Cortex of kidney (tissue), 1 donor: ENCODE measurements at regions not wholly inside any gene's neighbourhood (a gene's known extent, or its start where the extent isn't known, plus 50 kb on each side); places are given as distances from the start of the nearest gene placed in this dataset.

Experiments used
- DNase-seq: peaks from one replicate; lab custom pipeline; 2025; lab: John Stamatoyannopoulos, UW

GRCh38 chr13:24008679-24009078 is 111.4 kb upstream of the C1QTNF9B start:
- DNase-seq, result no peak

DNA sequence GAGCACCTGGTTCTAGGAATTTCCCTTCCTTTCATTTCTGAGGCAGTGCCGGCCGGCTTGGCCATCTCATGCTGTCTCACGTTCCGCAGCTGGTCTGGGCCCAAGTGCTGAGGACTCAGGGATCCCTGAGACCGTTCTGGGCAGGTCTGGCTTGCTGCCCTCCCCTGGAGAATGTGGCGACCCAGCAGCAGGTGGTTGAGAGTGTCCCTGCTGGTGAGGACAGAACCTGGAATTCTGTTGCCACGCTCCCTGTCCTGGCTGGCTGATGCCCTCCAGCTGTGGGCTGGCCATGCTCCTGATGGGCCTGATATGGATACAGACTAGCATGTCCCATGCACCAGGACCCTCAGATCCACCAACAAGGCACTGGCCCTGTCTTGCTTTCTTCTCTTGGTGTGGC is 114.0 kb upstream of the C1QTNF9B start:
- DNase-seq, result no peak

DNA sequence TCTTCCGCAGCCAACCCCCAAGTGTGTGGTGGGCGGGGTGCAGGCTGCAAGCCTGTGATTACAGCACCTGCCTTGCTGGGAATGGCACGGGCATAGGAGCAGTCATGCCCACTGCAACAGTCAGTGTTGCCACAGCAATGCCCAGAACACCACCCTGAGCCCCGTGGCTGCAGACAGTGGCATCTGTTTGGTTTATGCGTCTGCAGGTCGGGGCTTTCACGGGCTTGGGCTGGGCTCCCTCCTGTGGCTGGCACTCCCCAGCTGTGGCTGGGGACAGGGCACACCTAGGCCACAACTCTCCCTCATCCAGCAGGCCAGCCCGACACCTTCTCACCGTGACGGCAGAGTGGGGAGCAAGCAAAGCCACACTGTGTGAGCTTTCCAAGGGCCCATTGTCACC is 115.3 kb upstream of the C1QTNF9B start:
- DNase-seq, result no peak

DNA sequence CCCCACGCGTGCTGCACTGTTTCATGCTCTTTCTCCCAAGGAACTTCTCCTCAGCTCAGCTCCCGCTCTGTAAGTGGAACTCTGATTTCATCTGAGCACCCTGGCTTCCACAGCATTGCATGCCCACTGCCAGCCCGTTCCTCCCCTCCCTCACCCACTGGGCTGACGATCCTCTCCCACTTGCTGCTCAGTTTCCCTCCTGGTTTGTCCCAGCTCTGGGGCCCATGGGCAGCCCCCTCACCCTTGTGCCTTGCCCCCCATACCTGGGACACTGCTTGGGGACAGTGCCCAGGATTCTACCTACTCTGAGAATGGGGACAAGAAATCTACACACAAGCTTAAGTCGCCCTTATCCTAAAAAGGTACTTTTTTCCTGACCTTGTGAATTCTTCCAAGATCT is 115.9 kb upstream of the C1QTNF9B start:
- DNase-seq, result no peak

DNA sequence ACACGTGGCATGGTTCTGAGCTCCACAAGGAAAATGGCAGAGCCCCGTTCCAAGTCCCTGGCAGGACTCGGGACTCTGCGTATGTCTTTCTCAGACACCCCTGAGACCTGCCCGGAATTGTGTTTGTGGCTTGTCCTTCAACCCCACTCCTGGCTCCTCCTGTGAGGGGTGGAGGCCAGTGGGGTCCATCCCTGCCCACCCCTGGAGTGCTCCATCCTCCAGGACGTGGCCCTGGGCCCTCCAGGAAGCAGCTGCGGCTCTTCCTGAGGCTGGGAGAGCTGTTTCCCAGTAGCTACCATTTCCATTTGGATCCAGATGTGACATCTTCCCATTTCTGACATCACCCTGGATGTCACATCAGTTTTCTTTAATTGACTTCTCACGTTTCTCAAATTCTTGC is 118.7 kb upstream of the C1QTNF9B start:
- no peak for DNase-seq

DNA sequence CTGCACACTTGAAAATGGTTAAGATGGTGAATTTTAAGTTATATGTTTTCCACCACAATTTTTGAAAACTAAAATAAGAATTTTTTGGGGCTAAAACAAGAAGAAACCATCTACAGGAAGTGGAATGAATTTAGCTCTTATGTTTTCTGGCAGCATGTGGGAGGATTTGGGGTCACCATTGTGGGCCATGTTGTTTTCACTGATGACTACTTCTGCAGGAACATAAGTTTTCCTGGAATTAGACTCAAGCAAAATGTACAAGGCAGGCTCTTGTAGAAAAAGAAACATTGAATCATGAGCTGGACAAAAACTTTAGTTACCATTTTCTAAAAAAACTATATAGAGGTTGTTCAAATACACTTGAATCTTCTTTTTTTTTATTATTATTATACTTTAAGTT is 125.3 kb upstream of the C1QTNF9B start:
- no peak for DNase-seq

DNA sequence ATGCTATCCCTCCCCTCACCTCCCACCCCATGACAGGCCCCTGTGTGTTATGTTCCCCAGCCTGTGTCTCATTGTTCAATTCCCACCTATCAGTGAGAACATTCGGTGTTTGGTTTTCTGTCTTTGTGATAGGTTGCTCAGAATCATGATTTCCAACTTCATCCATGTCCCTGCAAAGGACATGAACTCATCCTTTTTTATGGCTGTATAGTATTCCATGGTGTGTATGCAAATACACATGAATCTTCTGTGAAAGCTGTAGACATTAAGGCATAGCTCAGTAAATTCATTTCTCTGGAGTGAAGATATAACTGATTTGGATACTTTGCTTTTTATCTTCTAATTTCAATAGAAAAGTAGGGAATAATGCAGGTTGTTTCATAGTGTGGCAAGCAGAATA is 125.8 kb upstream of the C1QTNF9B start:
- DNase-seq, result no peak

GRCh38 chr13:24027494-24027893 is 130.2 kb upstream of the C1QTNF9B start:
- no peak for DNase-seq

- DNase-seq, result no peak
Observed at GRCh38 chr13:24032252-24032651, 128.3 kb upstream of the SPATA13 start.

DNA sequence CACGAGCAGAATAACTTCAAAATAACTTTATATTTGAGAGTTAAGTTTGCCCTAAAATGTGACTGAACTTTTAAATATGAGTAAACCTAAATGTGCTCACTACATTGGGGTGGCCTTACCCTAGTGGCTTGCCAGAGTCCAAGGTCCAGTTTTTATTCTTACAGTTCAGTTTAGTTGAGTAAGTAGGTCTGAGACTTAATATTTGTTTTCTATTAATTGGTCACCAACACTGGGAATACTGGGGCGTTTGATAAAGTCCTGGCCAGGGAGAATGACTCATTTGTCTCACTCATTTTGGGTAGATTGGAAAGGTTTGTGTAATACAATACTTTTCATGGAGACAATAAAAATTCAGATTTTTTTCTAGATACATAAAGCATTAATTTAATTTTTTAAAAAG is 127.8 kb upstream of the SPATA13 start:
- DNase-seq, result no peak

DNA sequence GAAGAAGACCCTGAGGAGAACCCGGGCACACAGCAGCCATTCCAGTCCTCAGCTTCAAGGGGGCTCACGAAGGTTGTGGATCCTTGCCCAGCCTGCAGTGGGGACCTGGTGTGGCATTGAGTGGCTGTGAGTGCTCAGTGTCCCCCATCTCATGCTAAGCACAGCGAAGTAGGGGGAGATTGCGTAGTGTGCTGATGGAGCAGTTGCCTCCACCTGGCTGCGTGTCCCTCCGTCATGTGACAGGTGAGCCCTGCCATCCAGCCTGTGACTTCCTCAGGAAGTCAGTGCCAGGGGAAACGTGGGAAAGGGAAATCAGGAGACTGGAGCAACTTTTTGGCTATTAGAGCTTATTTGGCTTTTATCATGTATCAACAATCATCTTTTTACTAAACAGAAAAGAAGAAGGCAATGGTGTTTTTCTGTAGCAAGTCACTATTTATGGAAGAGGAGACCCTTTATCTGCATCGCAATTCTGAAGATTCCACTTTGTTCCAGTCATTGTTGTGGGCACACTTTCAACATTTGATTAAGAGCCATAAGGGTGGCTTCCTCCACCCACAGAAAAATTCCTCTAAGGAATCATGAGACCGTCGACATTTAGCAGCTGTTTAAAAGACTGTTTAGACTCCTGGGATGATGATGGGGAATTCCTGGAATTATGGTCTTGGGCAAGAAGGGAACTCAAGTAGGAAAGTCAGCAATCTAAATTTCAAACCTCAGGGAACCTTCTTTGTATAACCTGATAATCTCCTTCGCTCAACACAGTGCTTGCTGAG is 126.8 kb upstream of the SPATA13 start:
- DNase-seq, result no peak

DNA sequence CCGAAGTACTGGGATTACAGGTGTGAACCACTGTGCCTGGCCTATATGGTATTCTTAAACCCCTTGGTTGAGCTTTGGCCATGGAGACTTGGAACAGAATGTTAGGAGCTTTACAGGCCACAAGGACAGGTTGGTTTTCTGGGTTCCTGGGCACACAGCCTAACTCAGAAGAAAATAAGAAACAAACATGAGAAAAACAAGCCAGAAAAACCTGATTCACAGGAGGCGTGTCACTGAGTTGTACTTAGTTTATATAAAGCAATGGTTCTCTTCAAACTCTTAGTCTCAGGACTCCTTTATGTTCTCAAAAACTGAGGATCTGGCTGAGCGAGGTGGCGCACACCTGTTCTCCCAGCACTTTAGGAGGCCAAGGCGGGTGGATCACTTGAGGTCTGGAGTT is 125.1 kb upstream of the SPATA13 start:
- DNase-seq, result no peak

- DNase-seq, result no peak
Observed at GRCh38 chr13:24036115-24036514, 124.4 kb upstream of the SPATA13 start.

- DNase-seq, result no peak
Observed at GRCh38 chr13:24038405-24038804, 122.1 kb upstream of the SPATA13 start.

GRCh38 chr13:24038841-24039330 is 121.6 kb upstream of the SPATA13 start:
- DNase-seq, result no peak

DNA sequence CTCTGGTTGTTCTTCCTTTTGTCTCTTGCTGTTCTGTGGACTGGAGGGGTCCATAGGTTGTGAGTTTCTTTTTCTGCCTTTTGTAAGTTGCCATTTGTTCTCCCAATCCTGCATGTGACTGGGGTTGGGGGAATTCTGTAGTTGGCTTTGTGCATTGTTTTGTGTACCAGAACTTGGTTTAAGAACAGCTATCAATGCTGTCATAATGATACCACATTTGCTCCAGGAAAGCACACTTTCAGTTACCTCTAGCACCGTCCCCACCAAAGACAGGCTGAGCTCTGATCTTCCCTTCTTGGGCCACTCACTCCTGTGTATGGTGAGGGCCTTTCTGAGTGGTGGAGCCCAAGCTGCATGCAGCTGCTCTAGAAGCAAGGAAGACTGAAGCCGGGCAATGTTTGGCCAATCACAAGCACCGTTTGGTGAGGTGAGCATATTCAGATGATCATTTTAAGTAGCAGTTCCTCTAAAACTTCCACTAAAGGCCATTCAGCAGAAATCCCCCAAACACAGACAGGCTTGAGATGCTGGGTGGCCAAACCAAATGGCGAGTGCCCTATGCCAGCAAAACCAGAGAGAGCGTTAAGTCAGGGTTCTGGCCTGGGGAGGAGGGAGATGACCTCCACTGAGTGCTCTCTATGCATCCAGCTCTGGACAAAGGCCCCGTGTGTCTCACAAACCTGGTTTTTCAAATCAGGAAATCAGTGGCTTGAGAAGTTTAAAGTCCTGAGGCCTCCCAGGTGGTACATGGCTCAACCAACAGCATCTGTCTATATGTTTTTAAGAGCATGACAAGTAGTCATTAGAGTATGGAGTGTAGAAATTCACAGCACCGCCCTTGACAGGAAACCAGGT is 120.7 kb upstream of the SPATA13 start:
- no peak for DNase-seq

DNA sequence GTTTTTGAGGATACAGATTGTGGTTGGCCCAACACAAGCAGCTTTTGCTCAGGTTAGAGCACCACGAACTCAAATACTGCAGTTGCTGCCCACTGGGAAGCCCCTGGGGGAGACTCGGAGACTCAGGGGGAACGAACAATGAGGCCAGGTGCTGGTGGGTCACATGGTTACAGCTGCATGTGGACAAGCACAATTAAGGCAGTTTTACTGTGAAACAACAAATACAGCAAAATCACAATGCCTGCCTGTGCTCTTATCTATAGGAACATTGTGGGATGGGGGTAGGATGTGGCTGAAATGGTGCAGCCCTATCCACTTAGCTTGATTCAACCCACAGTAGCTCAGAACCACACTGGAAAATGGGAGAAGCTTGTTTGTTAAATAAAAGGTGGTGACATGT is 119.7 kb upstream of the SPATA13 start:
- no peak for DNase-seq

DNA sequence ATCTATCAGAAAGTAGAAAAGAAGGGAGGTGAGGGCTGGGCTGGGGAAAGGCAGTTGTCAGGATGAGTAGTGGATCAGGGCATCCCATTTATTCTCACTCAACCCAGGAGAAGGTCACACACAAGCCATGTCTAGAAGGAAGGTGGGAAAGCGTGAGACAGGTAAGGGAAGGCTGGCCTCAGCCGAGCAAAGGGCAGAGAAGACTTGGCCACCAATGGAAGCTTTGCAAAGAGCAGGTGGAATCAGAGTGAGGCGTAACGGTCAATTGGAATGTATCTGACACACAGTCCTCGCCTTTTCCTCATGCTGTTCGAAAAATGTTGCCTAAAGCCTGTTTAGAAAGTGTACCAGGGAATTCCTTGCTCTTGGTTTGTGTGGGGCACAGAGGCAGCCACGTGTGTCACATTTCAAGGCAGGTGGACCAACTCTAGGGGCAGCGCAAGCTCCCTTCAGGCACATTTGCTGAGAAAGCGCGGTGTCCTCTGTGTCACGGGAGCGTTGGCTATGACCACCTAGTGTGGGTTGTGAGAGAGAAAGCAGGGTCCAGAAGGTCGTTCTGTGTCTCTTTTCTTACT is 118.8 kb upstream of the SPATA13 start:
- no peak for DNase-seq

- no peak for DNase-seq
Observed at GRCh38 chr13:24042710-24043440, 117.6 kb upstream of the SPATA13 start.

DNA sequence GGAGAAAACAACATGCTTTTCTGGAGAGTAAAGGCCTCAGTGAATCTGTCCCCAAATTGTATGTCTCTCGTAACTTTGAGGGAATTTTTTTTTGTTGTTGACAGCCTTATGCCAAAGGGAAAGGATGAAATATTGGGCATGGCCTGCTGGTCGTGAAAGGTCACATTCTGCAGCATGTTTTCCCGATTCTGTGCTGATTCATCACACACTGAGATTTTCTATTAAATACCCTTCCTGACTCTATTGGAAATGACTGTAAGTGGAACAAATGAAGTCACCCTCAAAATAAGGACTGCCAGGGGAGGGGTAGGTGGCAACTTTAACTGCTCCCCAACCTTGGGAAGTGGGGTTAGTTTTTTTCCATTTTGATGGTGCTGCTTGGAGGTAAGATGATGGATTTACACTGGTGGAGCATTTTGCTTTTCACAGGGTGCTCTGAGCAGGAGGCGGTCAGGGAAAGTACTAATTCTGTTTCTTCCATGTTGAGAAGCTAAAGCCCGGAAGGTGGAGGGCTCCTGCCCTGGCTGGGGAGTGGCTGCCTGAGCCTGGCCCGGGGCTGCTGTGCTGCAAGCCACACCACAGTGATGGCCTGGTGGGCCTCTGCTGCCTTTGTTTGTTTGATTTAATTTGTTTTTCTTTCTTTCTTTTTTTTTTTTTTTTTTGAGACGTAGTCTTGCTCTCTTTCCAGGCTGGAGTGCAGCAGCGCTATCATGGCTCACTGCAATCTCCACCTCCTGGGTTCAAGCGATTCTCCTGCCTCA is 116.8 kb upstream of the SPATA13 start:
- no peak for DNase-seq

- no peak for DNase-seq
Observed at GRCh38 chr13:24045597-24045996, 114.9 kb upstream of the SPATA13 start.
